ENCODE measurements at regions not wholly inside any gene's neighbourhood (a gene's known extent, or its start where the extent isn't known, plus 50 kb on each side); places are given as distances from the start of the nearest gene placed in this dataset.
"Not testable (repeated sequence)": the region's sequence is repeated elsewhere in the genome, so short reads cannot be mapped to it uniquely, and the experiment has no call there.

DNA sequence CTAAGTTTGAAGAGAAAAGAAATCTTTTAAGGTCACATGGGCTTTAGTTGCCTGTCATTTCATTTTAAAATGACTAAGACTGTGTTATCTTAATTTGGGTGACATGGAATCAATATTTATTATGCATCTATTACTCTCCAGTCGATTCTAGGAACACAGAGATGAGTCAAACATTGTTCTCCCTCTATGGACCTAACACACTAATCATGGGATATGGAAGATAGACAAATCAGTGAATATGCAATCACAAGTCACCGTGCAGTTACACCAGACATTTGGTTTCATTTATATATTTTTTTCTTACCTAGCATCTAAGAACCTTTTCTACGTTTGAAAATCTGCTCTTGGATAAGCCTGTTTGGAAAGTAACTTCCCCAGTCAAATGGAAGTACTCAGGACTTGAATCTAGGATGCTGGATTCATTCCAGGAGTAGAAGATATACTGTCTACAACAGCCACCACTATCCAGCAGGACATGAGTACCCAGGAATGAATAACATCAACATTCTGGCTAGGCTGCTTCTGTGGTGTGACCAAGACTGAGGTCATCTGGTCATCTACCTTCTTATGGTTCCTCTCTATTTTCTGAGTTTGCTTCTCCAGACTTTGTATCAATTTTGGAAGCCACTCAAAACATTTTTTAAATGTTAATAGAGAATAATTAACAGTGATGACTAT lies 902.9 kb upstream of the LRRN3 start:
- DNase-seq, result no peak

DNA sequence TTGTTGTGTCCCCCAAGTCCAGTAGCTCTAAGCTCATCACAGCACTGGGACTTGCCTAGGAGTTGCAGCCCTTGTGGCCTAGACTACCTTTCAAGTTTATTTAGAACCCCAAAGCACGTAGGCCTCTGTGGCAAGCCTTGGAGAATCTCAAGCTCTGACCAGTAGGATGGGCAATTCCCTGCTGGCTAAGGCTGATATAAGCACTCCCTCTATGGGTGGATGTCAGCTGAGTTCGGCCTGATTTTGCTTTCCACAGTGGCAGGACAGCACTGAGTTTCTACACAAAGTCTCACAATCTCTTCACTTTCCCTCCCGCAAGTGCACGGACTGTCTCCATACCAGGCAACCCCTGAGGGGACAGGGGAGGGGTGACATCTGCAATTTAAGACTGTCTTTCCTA lies 886.4 kb upstream of the LRRN3 start:
- no peak for DNase-seq

- DNase-seq, result no peak
Measured at GRCh38 chr7:110205899-110206298, 885.0 kb upstream of the LRRN3 start.

DNA sequence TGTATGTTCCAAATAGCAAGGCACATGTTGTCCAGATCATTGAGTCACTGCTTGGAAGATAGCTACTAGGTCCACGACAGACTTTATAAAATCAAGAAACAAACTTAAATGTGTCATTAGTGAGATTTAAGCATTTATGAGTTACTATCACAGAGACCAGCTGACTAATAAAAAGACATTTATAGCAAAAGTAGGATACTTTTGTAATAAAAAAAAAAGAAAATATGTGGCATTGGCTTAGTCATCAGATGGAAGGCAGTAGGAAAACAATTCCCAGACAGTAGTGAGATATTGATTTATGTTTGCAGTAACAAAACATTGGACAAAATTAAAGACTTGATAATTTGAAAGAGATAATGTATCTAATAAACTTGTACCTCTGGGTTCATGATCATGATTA lies 881.0 kb upstream of the LRRN3 start:
- no peak for DNase-seq

DNA sequence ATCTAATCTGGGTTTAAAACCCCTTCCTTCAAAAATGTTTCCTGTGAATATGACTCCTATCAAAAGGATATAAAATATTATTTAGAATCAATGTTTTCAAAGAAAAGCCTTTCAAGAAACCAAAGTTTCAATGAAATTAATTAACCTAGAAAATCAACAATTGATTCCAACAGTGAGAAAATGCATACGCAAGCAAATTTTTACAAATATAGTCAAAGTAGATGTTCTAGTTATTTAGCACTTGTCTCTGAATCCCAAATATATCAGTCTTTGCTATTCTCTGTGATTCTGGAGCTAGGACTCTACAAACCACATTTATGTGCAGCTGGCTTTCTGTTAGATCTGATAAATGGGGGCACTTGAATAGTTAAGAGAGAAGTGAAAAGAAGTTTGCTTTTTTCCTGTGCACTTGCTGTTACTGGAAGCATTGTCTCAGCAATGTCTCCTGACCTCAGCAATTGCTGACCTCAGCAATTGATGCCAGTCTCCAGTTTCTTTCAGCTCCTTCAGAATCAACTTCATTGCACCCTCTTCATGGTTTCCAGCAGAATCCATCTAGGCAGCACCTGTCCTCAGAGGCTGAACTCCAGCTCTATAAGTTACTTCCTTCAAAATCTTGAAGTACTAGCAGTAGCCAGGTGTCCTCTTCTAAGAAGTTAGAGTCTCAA lies 879.9 kb upstream of the LRRN3 start:
- no peak for DNase-seq

DNA sequence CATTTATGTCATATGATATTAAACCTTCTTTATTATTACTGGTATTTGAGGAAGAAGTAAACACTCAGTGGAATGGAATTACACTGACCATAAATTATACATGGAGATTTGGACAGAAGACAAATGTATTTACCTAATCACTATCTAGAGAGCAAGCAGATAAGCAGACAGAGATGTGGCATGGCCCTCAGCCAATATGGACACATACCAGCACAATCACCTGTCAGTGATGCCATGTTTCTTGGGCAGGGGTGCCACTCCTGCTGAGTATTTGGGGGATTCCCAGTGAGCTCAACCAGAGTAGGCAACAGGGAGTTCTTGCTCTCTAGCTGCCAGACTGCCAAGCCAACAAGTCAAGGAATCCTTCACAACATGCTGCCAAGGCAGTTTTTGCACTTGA lies 866.3 kb upstream of the LRRN3 start:
- no peak for DNase-seq

- no peak for DNase-seq
Measured at GRCh38 chr7:110246118-110246517, 844.8 kb upstream of the LRRN3 start.

DNA sequence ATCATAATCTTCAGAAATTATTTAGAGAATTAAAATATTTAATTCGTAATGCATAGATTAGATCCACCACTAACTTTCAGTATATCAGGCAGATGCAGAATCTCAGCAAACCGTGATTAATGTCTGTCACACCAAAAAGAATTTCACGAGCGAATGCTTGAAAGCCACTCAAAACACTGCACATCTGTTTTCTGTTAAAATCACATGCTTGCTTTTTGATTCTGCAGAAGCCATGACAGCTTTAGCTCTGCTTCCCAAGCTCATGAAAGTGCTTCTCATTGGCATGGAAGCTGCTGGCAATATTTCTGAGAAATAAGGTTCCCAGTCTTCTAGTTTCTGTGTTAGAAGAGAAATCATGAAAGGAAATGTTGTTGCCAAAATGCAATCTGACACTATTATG lies 837.8 kb upstream of the LRRN3 start:
- no peak for DNase-seq

DNA sequence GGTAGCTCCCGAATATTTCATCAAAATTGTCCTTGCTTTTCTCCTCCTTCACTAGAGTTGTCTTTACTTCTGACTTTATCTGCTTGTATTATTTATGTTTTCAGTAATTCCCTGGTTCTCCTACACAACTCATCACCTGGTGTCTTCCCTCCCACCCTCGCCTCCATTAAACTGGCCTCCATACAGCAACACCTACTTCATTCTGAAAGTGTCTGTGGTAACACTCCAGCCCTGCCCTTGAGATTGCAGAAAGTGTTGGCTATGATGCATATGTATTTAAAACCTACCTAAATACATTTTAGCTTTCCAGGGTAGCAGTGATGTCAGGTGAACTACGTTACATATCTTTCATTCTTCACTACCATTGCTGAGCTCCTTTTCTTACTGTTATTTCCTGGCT lies 833.3 kb upstream of the LRRN3 start:
- no peak for DNase-seq

GRCh38 chr7:110262251-110262650 lies 828.7 kb upstream of the LRRN3 start:
- DNase-seq, result no peak

- DNase-seq, result no peak
Measured at GRCh38 chr7:110264288-110264687, 826.6 kb upstream of the LRRN3 start.

DNA sequence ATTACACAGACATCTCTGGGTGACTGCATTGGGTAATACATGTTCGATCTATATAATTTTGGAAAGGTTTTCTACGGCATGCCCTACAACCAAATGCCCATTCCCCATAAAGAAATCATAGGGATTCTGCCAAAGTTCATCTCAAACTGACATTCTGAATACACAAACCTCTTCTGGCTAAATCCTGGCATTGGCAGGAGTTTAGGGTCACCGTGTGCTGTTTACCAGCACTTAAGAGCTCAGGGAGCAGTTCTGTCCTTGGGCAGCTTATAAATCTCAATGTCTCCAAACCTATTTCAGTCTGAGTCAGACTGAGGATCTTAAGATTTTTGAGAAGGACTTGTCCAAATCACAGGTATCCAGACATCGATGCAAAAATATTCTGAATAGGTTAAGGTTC lies 809.6 kb upstream of the LRRN3 start:
- DNase-seq, result no peak

- no peak for DNase-seq
Measured at GRCh38 chr7:110283056-110283455, 807.9 kb upstream of the LRRN3 start.

DNA sequence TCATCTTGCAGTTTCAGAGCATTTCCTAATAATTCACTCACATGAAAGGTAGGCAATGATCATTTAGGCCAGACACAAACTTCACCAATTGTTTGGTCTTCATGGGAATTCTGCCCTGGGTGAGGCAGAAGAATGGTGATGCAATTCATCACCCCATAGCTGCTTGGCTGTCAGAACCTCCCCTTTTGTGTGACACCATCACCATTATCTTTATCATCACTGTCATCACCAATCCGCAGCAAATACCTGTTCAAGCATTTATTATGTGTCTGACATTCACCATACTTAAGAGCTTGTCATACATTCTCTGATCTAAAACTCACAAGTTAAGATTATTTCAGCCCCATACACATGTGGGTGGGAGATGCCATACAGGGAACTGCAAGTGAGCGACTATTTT lies 799.5 kb upstream of the LRRN3 start:
- DNase-seq, result no peak

DNA sequence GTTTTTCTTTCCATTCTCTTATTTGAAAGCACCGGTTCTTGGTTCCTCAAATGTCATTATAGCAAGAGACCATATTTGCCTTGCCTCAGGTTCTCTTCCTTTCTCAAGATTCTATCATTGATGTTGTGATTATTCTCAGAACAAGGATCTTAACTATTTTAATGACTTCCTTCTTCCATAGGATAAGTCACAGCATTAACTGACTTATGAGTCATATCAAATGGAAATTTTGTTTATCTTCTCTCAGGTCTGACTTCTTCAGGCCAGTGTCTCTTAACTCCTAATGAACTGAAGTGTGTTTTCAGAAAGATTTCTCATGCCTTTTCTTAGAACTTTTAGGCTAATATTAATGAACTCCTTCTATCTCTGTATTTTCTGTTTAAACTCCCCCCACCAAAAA lies 794.6 kb upstream of the LRRN3 start:
- no peak for DNase-seq

- DNase-seq, result no peak
Measured at GRCh38 chr7:110307776-110308175, 783.2 kb upstream of the LRRN3 start.

DNA sequence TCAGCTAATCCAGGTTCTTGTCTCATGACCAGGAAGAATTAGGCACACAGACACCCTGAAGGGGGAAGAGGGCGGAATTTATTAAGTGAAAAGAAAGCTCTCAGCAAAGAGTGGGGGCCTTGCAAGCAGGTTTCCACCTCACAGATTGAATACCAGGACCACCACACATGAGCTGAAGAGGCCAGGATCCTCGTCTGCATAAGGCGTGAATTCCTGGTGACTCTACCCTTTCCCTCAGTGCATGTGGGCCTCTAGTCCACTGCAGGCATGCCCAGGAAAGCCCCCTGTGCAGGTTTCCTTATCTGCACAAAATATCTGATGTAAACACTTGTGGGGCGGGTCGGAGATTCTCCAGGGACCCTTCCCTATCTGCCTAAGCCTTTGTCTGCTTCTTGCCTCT lies 782.1 kb upstream of the LRRN3 start:
- DNase-seq, result no peak

GRCh38 chr7:110309941-110310340 lies 781.0 kb upstream of the LRRN3 start:
- no peak for DNase-seq

GRCh38 chr7:110311556-110311955 lies 779.4 kb upstream of the LRRN3 start:
- no peak for DNase-seq

GRCh38 chr7:110317541-110318265 lies 773.2 kb upstream of the LRRN3 start:
- no peak for DNase-seq

DNA sequence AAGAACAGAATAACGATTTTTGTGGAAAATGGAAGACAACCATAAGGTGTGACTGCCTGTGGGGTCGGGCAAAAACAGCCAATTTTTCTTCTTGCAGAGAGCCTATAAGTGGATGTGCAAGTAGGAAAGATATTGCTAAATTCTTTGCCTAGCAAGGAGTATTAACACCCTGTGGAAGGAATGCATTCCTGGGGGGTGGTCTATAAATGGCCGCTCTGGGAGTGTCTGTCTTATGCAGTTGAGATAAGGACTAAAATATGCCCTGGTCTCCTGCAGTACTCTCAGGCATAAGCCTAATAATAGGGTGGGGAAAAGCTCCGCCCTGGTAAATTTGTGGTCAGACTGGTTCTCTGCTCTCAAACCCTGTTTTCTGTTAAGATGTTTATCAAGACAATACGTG lies 770.6 kb upstream of the LRRN3 start:
- DNase-seq, result not testable (repeated sequence)

DNA sequence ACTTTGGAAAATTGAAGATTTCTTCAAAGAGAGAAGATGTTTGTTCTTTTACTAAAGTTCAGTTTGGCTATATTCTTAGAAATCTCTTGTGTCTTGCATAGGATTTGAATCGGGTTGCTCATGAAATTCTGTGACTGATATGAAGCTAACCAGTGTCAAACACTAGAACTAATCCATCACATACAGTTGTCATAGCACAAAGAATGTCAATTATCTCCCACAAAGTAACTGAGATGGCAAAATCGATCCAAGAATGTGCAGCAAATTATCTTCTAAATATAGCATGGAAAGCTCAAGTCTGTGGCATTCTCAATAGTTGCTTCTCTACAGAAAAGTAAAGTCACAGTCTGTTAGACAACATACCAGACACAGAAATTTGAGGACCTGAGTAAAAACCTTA lies 768.1 kb upstream of the LRRN3 start:
- DNase-seq, result no peak

DNA sequence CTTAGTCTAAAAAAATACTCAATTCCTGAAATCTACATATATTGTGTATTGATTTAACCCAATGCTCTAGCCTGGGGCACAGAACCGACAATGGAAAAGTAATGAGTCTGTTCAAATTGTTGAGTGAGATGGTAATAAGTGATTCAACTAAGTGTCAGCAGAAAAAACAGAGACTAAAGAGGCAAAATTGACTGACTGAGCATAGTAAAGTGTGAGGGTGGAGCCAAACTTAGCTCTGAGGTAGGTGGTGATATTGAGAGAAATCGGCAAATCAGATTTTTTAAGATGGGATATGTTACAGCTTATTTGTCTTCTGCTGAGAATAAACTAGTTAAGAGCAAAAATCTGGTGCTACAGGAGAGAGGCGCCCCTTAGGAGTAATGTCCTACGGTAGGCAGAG lies 764.0 kb upstream of the LRRN3 start:
- no peak for DNase-seq

DNA sequence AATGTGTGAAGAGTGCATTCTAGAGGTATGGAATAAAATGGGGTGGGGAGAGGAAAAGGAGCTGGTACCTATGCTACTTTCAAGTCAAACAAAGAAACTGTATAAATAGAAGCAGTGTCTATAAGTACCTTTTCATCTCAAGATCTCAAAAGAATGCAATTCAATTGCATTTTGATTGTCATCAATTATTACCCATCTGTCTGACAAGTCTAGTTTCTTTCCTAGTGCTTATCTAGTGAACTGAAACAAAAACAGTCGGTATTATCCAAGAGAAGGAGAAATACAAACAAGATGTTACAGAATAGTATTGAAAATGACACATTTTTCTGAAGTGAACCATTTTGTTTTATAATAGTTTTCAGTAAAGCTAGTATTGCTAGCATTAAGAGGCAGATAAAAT lies 754.5 kb upstream of the LRRN3 start:
- no peak for DNase-seq
